Peyer's patch (tissue), 4 donors: ENCODE measurements at regions not wholly inside any gene's neighbourhood (a gene's known extent, or its start where the extent isn't known, plus 50 kb on each side); places are given as distances from the start of the nearest gene placed in this dataset.

Experiments
- POLR2A ChIP-seq, 2 donors: fragments of 450-650 bp; IDR thresholded peaks; one replicate each; pipeline ENCODE4 v1.5.1; 2017; ENCODE audit warnings: antibody characterized with exemption in 2 of 2, mild to moderate bottlenecking in 2 of 2, moderate library complexity in 2 of 2
- TF ChIP-seq, protein P1 (sequence below), 6 experiments: fragments of 450-650 bp in 4 of 6; fragments of 200-600 bp in 2 of 6; sonication (generic) in 1 of 6; IDR thresholded peaks; one replicate each; pipeline ENCODE4 v1.5.1; 2017 to 2019; ENCODE audit warnings: antibody characterized with exemption in 6 of 6, mild to moderate bottlenecking in 3 of 6, moderate library complexity in 1 of 6

DNA sequence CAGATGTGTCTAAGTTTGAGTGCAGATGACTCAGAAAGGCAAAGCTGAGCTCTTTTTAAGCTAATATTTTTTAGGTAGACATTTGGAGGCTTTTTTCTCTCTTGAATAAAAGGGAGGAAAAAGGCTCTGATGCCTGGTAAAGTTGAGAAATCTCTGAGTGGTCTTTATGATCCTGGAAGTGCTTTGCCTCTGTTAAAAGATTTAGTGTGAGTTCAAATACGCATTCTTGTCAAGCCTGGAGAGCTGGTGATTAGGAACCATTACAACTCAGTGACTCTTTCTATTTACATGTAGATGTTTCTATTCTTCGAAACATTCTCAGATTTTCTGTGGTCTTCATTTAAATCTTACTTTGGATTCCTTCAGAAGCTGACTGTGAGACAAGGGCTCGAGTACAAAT is 143.4 kb upstream of the MED14 start:
- TF ChIP-seq, protein P1, sequence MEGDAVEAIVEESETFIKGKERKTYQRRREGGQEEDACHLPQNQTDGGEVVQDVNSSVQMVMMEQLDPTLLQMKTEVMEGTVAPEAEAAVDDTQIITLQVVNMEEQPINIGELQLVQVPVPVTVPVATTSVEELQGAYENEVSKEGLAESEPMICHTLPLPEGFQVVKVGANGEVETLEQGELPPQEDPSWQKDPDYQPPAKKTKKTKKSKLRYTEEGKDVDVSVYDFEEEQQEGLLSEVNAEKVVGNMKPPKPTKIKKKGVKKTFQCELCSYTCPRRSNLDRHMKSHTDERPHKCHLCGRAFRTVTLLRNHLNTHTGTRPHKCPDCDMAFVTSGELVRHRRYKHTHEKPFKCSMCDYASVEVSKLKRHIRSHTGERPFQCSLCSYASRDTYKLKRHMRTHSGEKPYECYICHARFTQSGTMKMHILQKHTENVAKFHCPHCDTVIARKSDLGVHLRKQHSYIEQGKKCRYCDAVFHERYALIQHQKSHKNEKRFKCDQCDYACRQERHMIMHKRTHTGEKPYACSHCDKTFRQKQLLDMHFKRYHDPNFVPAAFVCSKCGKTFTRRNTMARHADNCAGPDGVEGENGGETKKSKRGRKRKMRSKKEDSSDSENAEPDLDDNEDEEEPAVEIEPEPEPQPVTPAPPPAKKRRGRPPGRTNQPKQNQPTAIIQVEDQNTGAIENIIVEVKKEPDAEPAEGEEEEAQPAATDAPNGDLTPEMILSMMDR (IDR thresholded peaks at IDR 0.05): no peak
- no peak for TF ChIP-seq POLR2A (IDR thresholded peaks at IDR 0.05)
